Brain microvascular endothelial cell (primary cell): ENCODE measurements at regions not wholly inside any gene's neighbourhood (a gene's known extent, or its start where the extent isn't known, plus 50 kb on each side); places are given as distances from the start of the nearest gene placed in this dataset.

Experiments
- DNase-seq: peaks from one replicate; pipeline ENCODE4 v3.0.0-alpha.2; 2020
- H3K27ac ChIP-seq: fragments of 250-450 bp; sonication (Bioruptor Pico); 2 replicates; pipeline ENCODE4 v1.5.1; 2020; ENCODE audit warnings: mild to moderate bottlenecking, moderate library complexity
- H3K27me3 ChIP-seq: fragments of 250-450 bp; sonication (Bioruptor Pico); replicated peaks from 2 replicates; pipeline ENCODE4 v1.5.1; 2020; ENCODE audit warnings: mild to moderate bottlenecking
- H3K36me3 ChIP-seq: fragments of 250-450 bp; sonication (Bioruptor Pico); replicated peaks from 2 replicates; pipeline ENCODE4 v1.5.1; 2020; ENCODE audit warnings: mild to moderate bottlenecking
- H3K4me3 ChIP-seq: 2 replicates; pipeline ENCODE4 v1.5.1; 2011; ENCODE audit warnings: low read depth, mild to moderate bottlenecking, control low read depth, low read length, moderate library complexity
- in situ Hi-C: cut with HindIII; loops from 2 replicates; pipeline ENCODE4 v1.10.0; 2017; ENCODE audit warnings: low sequenced_read_pairs, low pct_ligation_motif_present
- TF ChIP-seq, protein P1 (sequence below): IDR thresholded peaks from 2 replicates; pipeline ENCODE4 v1.5.1; 2011; ENCODE audit warnings: low read depth, mild to moderate bottlenecking, moderate library complexity, low read length, control low read depth, inconsistent platforms; ENCODE audit errors: missing control alignments

DNA sequence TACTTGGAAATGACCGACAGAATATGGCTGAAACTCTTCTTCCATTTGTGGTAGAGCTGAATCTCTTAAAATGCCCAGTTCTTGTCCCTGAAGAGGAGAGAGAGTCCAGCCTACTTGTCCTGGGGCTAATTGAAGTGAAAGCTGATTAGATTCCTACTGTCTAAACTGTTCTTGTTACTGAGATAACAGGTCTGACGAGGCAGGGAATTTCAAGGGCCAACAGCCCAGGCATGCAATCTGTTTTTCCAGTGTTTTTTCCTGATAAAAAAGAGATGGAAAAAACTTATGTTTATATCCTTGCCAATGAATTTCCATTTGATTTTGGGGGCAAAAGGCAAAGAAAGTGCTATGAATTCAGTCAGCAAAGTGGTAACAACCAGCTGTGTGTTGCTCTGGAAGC is 195.5 kb downstream of the ETS1 start:
- in situ Hi-C loops, result no loop called here
- DNase-seq, result no peak
- Histone ChIP-seq H3K27ac (no peak overlapping the region), H3K36me3 (no peaks in the 10 kb centered on the region), H3K27me3 (no peaks in the 10 kb centered on the region), H3K4me3 (no peak overlapping the region)
- TF ChIP-seq, protein P1, sequence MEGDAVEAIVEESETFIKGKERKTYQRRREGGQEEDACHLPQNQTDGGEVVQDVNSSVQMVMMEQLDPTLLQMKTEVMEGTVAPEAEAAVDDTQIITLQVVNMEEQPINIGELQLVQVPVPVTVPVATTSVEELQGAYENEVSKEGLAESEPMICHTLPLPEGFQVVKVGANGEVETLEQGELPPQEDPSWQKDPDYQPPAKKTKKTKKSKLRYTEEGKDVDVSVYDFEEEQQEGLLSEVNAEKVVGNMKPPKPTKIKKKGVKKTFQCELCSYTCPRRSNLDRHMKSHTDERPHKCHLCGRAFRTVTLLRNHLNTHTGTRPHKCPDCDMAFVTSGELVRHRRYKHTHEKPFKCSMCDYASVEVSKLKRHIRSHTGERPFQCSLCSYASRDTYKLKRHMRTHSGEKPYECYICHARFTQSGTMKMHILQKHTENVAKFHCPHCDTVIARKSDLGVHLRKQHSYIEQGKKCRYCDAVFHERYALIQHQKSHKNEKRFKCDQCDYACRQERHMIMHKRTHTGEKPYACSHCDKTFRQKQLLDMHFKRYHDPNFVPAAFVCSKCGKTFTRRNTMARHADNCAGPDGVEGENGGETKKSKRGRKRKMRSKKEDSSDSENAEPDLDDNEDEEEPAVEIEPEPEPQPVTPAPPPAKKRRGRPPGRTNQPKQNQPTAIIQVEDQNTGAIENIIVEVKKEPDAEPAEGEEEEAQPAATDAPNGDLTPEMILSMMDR, result no peak

DNA sequence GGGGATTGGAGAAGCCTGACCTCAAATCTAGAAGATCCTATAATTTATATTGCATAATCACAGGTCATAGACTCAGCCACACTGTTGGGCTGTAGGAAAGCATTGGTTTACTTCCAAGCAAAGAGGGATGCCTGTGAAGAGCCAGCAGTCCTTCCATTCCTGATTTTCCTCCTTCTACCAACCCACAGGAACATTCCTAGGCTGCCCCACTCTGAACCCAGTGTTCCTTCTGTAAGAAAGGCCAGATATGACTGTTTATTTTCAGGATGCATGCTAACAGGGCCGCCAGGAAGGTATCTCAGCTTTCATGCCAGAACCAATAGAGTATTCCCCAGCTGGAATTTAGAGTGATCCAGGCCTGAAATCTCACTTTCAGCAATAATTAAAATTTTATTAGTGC is 197.1 kb downstream of the ETS1 start:
- in situ Hi-C loops, result no loop called here
- H3K27ac ChIP-seq, result no peak overlapping the region
- no peaks in the 10 kb centered on the region for H3K36me3 ChIP-seq
- H3K27me3 ChIP-seq, result no peaks in the 10 kb centered on the region
- no peak for DNase-seq
- TF ChIP-seq, protein P1, result no peak
- H3K4me3 ChIP-seq, result no peak overlapping the region

DNA sequence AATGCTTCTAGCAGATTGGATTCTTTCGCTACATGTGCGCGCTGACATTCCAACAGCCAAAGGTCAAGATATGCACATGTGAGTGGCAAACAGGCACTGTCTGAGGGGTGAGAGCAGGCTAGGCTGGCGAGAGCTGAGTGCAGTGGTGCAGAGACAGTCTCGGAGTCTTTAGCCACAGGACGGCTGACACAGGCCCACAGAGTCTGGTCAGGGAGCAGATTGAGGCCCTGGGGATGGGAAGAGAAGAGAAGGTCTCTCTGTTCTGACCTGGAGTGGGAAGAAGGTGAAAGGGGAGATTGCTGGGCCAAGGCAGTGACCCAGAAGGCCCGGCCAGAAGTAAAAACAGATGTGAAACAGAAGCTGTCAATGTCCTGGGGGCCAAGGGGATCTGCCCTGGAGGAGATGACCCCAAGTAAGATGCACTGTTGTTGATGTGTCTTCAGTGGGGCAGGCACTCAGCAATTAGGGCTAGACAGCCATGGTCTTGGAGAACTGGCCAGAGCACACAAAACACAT is 197.8 kb downstream of the ETS1 start:
- TF ChIP-seq, protein P1, result no peak
- Histone ChIP-seq H3K27me3 (no peaks in the 10 kb centered on the region), H3K27ac (no peak overlapping the region), H3K36me3 (no peaks in the 10 kb centered on the region), H3K4me3 (no peak overlapping the region)
- in situ Hi-C loops, result no loop called here
- DNase-seq, result no peak

DNA sequence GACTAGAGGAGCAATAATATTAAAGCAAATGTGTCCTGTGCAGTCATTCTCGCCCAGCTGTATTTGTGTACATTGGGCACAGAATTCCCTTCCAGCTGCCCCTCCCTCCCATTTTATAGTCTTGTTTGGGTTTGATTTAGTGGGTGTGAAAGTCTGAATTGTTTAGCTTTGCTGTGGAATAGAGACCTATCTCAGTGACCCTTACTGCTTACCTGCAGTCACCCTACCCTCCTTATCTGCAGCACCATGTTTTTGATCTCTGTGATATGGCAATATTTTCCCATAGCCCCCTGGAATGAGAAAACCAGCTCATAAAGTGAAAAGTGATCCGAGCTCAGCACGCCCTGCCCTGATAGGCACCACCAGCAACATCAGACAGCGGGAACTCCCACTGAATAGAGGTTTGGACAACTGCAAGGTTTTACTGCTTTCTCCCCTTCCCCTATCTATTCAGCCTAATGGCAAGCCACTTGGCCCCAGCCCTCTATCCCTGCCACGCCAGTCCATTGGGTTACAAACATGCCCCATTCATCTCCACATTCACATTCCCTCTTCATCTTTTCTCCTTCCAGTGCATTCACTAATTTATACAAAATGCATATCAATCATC is 199.0 kb downstream of the ETS1 start:
- no peaks in the 10 kb centered on the region for H3K36me3 ChIP-seq
- H3K27ac ChIP-seq, result no peak overlapping the region
- TF ChIP-seq, protein P1, result no peak
- H3K27me3 ChIP-seq, result no peaks in the 10 kb centered on the region
- in situ Hi-C loops, result no loop called here
- no peak overlapping the region for H3K4me3 ChIP-seq
- no peak for DNase-seq

DNA sequence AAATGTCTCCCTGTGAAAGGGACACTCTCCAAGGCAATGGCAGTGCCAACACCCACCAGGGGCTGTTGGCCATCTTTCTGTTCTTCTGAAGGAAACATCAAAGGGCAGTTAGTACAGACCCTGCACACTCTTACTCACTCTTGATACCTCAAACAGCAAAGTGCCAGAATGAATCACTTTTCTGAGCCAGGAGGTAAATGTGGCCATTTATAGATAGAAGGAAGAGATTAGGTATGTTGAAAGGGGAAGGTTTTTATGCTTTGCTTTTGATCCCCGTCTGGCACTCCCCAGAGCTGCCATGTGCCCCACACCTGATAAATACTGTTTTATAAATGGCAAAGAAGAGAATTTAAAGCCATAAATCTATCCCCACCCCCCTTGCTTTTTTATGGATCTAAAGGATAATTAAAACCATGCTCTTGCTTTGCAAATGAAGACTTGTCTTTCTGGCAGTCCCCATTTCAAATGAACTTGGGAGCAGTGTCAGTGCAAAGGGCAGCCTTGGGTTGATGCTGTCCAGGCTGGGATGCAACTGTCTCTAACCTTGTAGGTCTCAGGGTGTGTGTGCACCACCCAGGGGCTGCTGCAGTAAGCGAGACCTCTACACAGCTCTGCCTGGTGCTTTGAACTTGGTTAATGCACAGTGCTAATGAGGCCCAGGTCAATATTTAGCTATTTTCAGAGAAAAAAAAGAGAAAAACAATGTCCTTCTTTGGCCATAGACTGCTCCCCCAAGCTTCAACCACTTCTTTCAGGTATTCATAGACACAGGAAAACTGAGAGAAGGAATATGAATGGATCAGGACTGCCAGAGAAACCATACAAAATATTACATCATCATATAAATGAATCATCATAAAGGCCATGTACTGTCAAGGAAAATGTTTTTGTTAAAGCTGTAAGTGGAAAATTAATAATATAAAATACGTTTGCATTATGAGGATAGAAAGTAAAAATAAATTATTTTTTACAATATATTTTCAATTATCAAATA is 207.5 kb downstream of the ETS1 start:
- in situ Hi-C loops, result no loop called here
- H3K36me3 ChIP-seq, result no peaks in the 10 kb centered on the region
- DNase-seq, result no peak
- no peaks in the 10 kb centered on the region for H3K27me3 ChIP-seq
- TF ChIP-seq, protein P1, result no peak
- H3K4me3 ChIP-seq, result no peak overlapping the region
- no peak overlapping the region for H3K27ac ChIP-seq
